Embryonic facial prominence (tissue), 1 donor: ENCODE measurements at regions not wholly inside any gene's neighbourhood (a gene's known extent, or its start where the extent isn't known, plus 50 kb on each side); places are given as distances from the start of the nearest gene placed in this dataset.

Source experiments
- DNase-seq: peaks from one replicate; pipeline ENCODE4 v3.0.0-alpha.2; 2016; ENCODE audit errors: extremely low spot score

GRCh38 chr4:171759274-171759673, 53.9 kb upstream of the GALNTL6 start:
- DNase-seq, result no peak

- DNase-seq, result no peak
Observed at GRCh38 chr4:171751538-171751937, 61.7 kb upstream of the GALNTL6 start.

- DNase-seq, result no peak
Observed at GRCh38 chr4:171746418-171746817, 66.8 kb upstream of the GALNTL6 start.

- DNase-seq, result no peak
Observed at GRCh38 chr4:171742436-171742835, 70.8 kb upstream of the GALNTL6 start.

- no peak for DNase-seq
Observed at GRCh38 chr4:171727185-171727584, 86.0 kb upstream of the GALNTL6 start.

- DNase-seq, result no peak
Observed at GRCh38 chr4:171721937-171722336, 91.3 kb upstream of the GALNTL6 start.

GRCh38 chr4:171719691-171720090, 93.5 kb upstream of the GALNTL6 start:
- no peak for DNase-seq

GRCh38 chr4:171718665-171719064, 94.5 kb upstream of the GALNTL6 start:
- DNase-seq, result no peak

GRCh38 chr4:171718069-171718468, 95.1 kb upstream of the GALNTL6 start:
- no peak for DNase-seq

GRCh38 chr4:171717231-171717741, 95.9 kb upstream of the GALNTL6 start:
- DNase-seq, result no peak

GRCh38 chr4:171715973-171716372, 97.2 kb upstream of the GALNTL6 start:
- no peak for DNase-seq

GRCh38 chr4:171714791-171715454, 98.3 kb upstream of the GALNTL6 start:
- DNase-seq, result no peak

- no peak for DNase-seq
Observed at GRCh38 chr4:171710743-171711142, 102.5 kb upstream of the GALNTL6 start.

GRCh38 chr4:171676555-171677215, 136.5 kb upstream of the GALNTL6 start:
- no peak for DNase-seq

- no peak for DNase-seq
Observed at GRCh38 chr4:171674781-171675180, 138.4 kb upstream of the GALNTL6 start.

- no peak for DNase-seq
Observed at GRCh38 chr4:171668403-171668802, 144.8 kb upstream of the GALNTL6 start.

GRCh38 chr4:171667906-171668305, 145.3 kb upstream of the GALNTL6 start:
- no peak for DNase-seq

- DNase-seq, result no peak
Observed at GRCh38 chr4:171651071-171651470, 162.1 kb upstream of the GALNTL6 start.

GRCh38 chr4:171650543-171650942, 162.7 kb upstream of the GALNTL6 start:
- DNase-seq, result no peak

GRCh38 chr4:171648926-171649325, 164.3 kb upstream of the GALNTL6 start:
- DNase-seq, result no peak

- no peak for DNase-seq
Observed at GRCh38 chr4:171646984-171647383, 166.2 kb upstream of the GALNTL6 start.

GRCh38 chr4:171644430-171645057, 168.7 kb upstream of the GALNTL6 start:
- DNase-seq, result no peak

- DNase-seq, result no peak
Observed at GRCh38 chr4:171639540-171639939, 173.7 kb upstream of the GALNTL6 start.
